Activated naive CD4-positive, alpha-beta T cell treated with anti-CD3 and anti-CD28 coated beads, Interleukin-2, amount 10 ng/mL, durations not matched to agents 7 days and 5 days (primary cell): ENCODE measurements at regions not wholly inside any gene's neighbourhood (a gene's known extent, or its start where the extent isn't known, plus 50 kb on each side); places are given as distances from the start of the nearest gene placed in this dataset.
"Not testable (repeated sequence)": the region's sequence is repeated elsewhere in the genome, so short reads cannot be mapped to it uniquely, and the experiment has no call there.

ENCODE experiments used
- CTCF ChIA-PET: fragments of 350-600 bp; sonication (Branson Sonifier 250); formaldehyde crosslinking; loops from one replicate; lab custom pipeline; 2021; ENCODE audit warnings: antibody characterized with exemption; lab: Charles Lee
- DNase-seq: peaks from one replicate; pipeline ENCODE4 v3.0.0-alpha.2; 2020
- H3K27ac Mint-ChIP-seq: one replicate; pipeline ENCODE4 v1.8.0; 2021; ENCODE audit warnings: mild to moderate bottlenecking, moderate library complexity, mixed read lengths
- H3K27me3 Mint-ChIP-seq: one replicate; pipeline ENCODE4 v1.8.0; 2021; ENCODE audit warnings: mild to moderate bottlenecking, mixed read lengths
- H3K36me3 Mint-ChIP-seq: one replicate; pipeline ENCODE4 v1.8.0; 2021; ENCODE audit warnings: mixed read lengths
- H3K4me1 Mint-ChIP-seq: one replicate; pipeline ENCODE4 v1.8.0; 2021; ENCODE audit warnings: mixed read lengths
- H3K4me3 Mint-ChIP-seq: one replicate; pipeline ENCODE4 v1.8.0; 2021; ENCODE audit warnings: mild to moderate bottlenecking, moderate library complexity, mixed read lengths
- H3K9me3 Mint-ChIP-seq: one replicate; pipeline ENCODE4 v1.8.0; 2021; ENCODE audit warnings: mixed read lengths

- Mint-ChIP-seq H3K4me1 (peaks cover 38% of the 10 kb centered on the region), H3K27me3 (peaks cover 63% of the 10 kb centered on the region)
- CTCF ChIA-PET = not testable (repeated sequence)
Measured at GRCh38 chr22:25415731-25416130, 148.7 kb upstream of the GRK3 start.

GRCh38 chr22:25417826-25418225, 146.6 kb upstream of the GRK3 start:
- DNase-seq, H3K4me3 Mint-ChIP-seq, H3K27ac Mint-ChIP-seq, H3K9me3 Mint-ChIP-seq, H3K36me3 Mint-ChIP-seq, CTCF ChIA-PET: not testable (repeated sequence)
- Mint-ChIP-seq H3K4me1 (peaks cover 33% of the 10 kb centered on the region), H3K27me3 (peaks cover 83% of the 10 kb centered on the region)

More at GRCh38 chr22:25415731-25416130, 148.7 kb upstream of the GRK3 start:
- not testable (repeated sequence) for H3K27ac Mint-ChIP-seq, H3K9me3 Mint-ChIP-seq, DNase-seq, H3K4me3 Mint-ChIP-seq, H3K36me3 Mint-ChIP-seq

GRCh38 chr22:25419247-25420113, 145.0 kb upstream of the GRK3 start:
- DNase-seq = no peak
- Mint-ChIP-seq H3K27ac (peak overlapping the region; percentile 22), H3K36me3 (peaks cover 2% of the 10 kb centered on the region), H3K27me3 (peaks cover 88% of the 10 kb centered on the region), H3K4me3 (peak overlapping the region; percentile 5), H3K4me1 (peaks cover 33% of the 10 kb centered on the region), H3K9me3 (no peaks in the 10 kb centered on the region)
- CTCF ChIA-PET = interaction anchor here (0.7 kb wide), 1 partner anchor 9 kb away, joined by 3 read pairs; no protein-coding TSS in a partner anchor

GRCh38 chr22:25420114-25420441, 144.4 kb upstream of the GRK3 start:
- DNase-seq, CTCF ChIA-PET, H3K27ac Mint-ChIP-seq, H3K9me3 Mint-ChIP-seq, H3K36me3 Mint-ChIP-seq: not testable (repeated sequence)
- H3K4me1 Mint-ChIP-seq = peaks cover 33% of the 10 kb centered on the region
- H3K27me3 Mint-ChIP-seq = peaks cover 90% of the 10 kb centered on the region
- peak overlapping the region; percentile 5 for H3K4me3 Mint-ChIP-seq

GRCh38 chr22:25420471-25420924, 144.0 kb upstream of the GRK3 start:
- CTCF ChIA-PET = no interaction called here
- H3K36me3 Mint-ChIP-seq = peaks cover 2% of the 10 kb centered on the region
- H3K9me3 Mint-ChIP-seq = no peaks in the 10 kb centered on the region
- H3K27ac Mint-ChIP-seq = peak overlapping the region; percentile 10
- no peak for DNase-seq
- H3K27me3 Mint-ChIP-seq = peaks cover 86% of the 10 kb centered on the region
- H3K4me1 Mint-ChIP-seq = peaks cover 33% of the 10 kb centered on the region
- peak overlapping the region; percentile 17 for H3K4me3 Mint-ChIP-seq

GRCh38 chr22:25420925-25421904, 143.3 kb upstream of the GRK3 start:
- DNase-seq = no peak
- Mint-ChIP-seq H3K4me1 (peaks cover 33% of the 10 kb centered on the region), H3K36me3 (peaks cover 2% of the 10 kb centered on the region), H3K4me3 (peak overlapping the region; percentile 52), H3K9me3 (no peaks in the 10 kb centered on the region), H3K27me3 (peaks cover 80% of the 10 kb centered on the region), H3K27ac (no peak overlapping the region)
- CTCF ChIA-PET = no interaction called here

GRCh38 chr22:25426530-25427308, 137.8 kb upstream of the GRK3 start:
- DNase-seq, H3K4me1 Mint-ChIP-seq, H3K9me3 Mint-ChIP-seq, H3K4me3 Mint-ChIP-seq, H3K27ac Mint-ChIP-seq, H3K36me3 Mint-ChIP-seq: not testable (repeated sequence)
- peaks cover 50% of the 10 kb centered on the region for H3K27me3 Mint-ChIP-seq
- CTCF ChIA-PET = interaction anchor here (1.2 kb wide), 1 partner anchor 20 kb away, joined by 5 read pairs; no protein-coding TSS in a partner anchor

GRCh38 chr22:25431637-25432342, 132.7 kb upstream of the GRK3 start:
- H3K27me3 Mint-ChIP-seq = peaks cover 44% of the 10 kb centered on the region
- not testable (repeated sequence) for DNase-seq, H3K4me1 Mint-ChIP-seq, H3K4me3 Mint-ChIP-seq, H3K9me3 Mint-ChIP-seq, H3K36me3 Mint-ChIP-seq, H3K27ac Mint-ChIP-seq
- CTCF ChIA-PET = interaction anchor here (1.3 kb wide), 1 partner anchor 69 kb away, joined by 3 read pairs; no protein-coding TSS in a partner anchor

- H3K27ac Mint-ChIP-seq, H3K36me3 Mint-ChIP-seq, CTCF ChIA-PET, H3K9me3 Mint-ChIP-seq, H3K4me3 Mint-ChIP-seq, DNase-seq, H3K4me1 Mint-ChIP-seq: not testable (repeated sequence)
- peaks cover 37% of the 10 kb centered on the region for H3K27me3 Mint-ChIP-seq
Measured at GRCh38 chr22:25433381-25433970, 131.0 kb upstream of the GRK3 start.

- DNase-seq = no peak
- H3K4me1 Mint-ChIP-seq = peaks cover 4% of the 10 kb centered on the region
- CTCF ChIA-PET = interaction anchor here (0.9 kb wide), 1 partner anchor 10 kb away, joined by 3 read pairs; no protein-coding TSS in a partner anchor
- H3K27ac Mint-ChIP-seq = no peak overlapping the region
- no peaks in the 10 kb centered on the region for H3K9me3 Mint-ChIP-seq
- peaks cover 23% of the 10 kb centered on the region for H3K27me3 Mint-ChIP-seq
- no peaks in the 10 kb centered on the region for H3K36me3 Mint-ChIP-seq
- H3K4me3 Mint-ChIP-seq = no peak overlapping the region
Measured at GRCh38 chr22:25437414-25438160, 126.9 kb upstream of the GRK3 start.

- H3K9me3 Mint-ChIP-seq = no peaks in the 10 kb centered on the region
- peaks cover 46% of the 10 kb centered on the region for H3K4me1 Mint-ChIP-seq
- peak overlapping the region; percentile 75 for H3K27ac Mint-ChIP-seq
- H3K36me3 Mint-ChIP-seq = peaks cover 15% of the 10 kb centered on the region
- peak overlapping the region; percentile 86 for H3K4me3 Mint-ChIP-seq
- peaks cover 5% of the 10 kb centered on the region for H3K27me3 Mint-ChIP-seq
- CTCF ChIA-PET = interaction anchor here (0.6 to 1.6 kb wide), 10 partner anchors 10 to 331 kb away, joined by 3 to 5 read pairs (median 4); no protein-coding TSS in a partner anchor
- no peak for DNase-seq
Measured at GRCh38 chr22:25447067-25447685, 117.3 kb upstream of the GRK3 start.
